Fibroblast of lung (primary cell): ENCODE measurements at regions not wholly inside any gene's neighbourhood (a gene's known extent, or its start where the extent isn't known, plus 50 kb on each side); places are given as distances from the start of the nearest gene placed in this dataset.

Experiments
- EZH2 ChIP-seq: IDR thresholded peaks from 2 replicates; pipeline ENCODE4 v1.5.1; 2012; ENCODE audit warnings: low read length, control low read depth, mild to moderate bottlenecking; ENCODE audit errors: missing control alignments
- TF ChIP-seq, protein P1 (sequence below), 2 donors: IDR thresholded peaks in 1 of 2; conservative IDR thresholded peaks in 1 of 2; 1 replicate in 1 of 2; 2 replicates in 1 of 2; pipeline ENCODE4 v1.5.1; 2011 to 2012; ENCODE audit warnings: low read length in 2 of 2, control low read depth in 1 of 2, inconsistent platforms in 1 of 2, low read depth in 1 of 2, mild to moderate bottlenecking in 1 of 2

GRCh38 chr6:67199425-67199824, 1435.7 kb upstream of the ADGRB3 start:
- no peak for TF ChIP-seq EZH2
- TF ChIP-seq, protein P1, sequence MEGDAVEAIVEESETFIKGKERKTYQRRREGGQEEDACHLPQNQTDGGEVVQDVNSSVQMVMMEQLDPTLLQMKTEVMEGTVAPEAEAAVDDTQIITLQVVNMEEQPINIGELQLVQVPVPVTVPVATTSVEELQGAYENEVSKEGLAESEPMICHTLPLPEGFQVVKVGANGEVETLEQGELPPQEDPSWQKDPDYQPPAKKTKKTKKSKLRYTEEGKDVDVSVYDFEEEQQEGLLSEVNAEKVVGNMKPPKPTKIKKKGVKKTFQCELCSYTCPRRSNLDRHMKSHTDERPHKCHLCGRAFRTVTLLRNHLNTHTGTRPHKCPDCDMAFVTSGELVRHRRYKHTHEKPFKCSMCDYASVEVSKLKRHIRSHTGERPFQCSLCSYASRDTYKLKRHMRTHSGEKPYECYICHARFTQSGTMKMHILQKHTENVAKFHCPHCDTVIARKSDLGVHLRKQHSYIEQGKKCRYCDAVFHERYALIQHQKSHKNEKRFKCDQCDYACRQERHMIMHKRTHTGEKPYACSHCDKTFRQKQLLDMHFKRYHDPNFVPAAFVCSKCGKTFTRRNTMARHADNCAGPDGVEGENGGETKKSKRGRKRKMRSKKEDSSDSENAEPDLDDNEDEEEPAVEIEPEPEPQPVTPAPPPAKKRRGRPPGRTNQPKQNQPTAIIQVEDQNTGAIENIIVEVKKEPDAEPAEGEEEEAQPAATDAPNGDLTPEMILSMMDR (conservative IDR thresholded peaks at IDR 0.05 in 1 of 2, IDR thresholded peaks at IDR 0.05 in 1 of 2; ENCODE audit: low read depth in 1 of 2, low read length in 2 of 2): no peak
